ENCODE measurements at regions not wholly inside any gene's neighbourhood (a gene's known extent, or its start where the extent isn't known, plus 50 kb on each side); places are given as distances from the start of the nearest gene placed in this dataset.
A peak's percentile ranks its signal among the peaks of the same experiment; 100 is the strongest.

GRCh38 chrX:117641913-117642656 lies 474.5 kb downstream of the KLHL13 start:
- no peaks in the 10 kb centered on the region for H4K20me1 ChIP-seq (ENCODE audit: insufficient read depth, low read length)
- H3K27ac ChIP-seq (ENCODE audit: low read depth, low read length), result no peak overlapping the region
- Mint-ChIP-seq H3K36me3 (ENCODE audit: low read depth, unreplicated experiment) (no peaks in the 10 kb centered on the region), H3K27ac (ENCODE audit: unreplicated experiment) (no peak overlapping the region), H3K4me1 (ENCODE audit: low read depth, unreplicated experiment) (peaks cover 1% of the 10 kb centered on the region), H3K27me3 (ENCODE audit: low read depth, unreplicated experiment) (no peaks in the 10 kb centered on the region), H3K4me3 (ENCODE audit: unreplicated experiment) (no peak overlapping the region), H3K9me3 (ENCODE audit: unreplicated experiment) (no peaks in the 10 kb centered on the region)
- H3K4me2 ChIP-seq (ENCODE audit: low read length), result no peak overlapping the region
- no peaks in the 10 kb centered on the region for H3K4me1 ChIP-seq (ENCODE audit: insufficient read depth, low read length)
- H3K9ac ChIP-seq (ENCODE audit: low read length), result no peak overlapping the region
- DNase-seq (ENCODE audit: low read depth), result no peak
- TF ChIP-seq EZH2 (IDR thresholded peaks at IDR 0.05; ENCODE audit: insufficient read depth, low read length) (no peak), CTCF (IDR thresholded peaks at IDR 0.05; ENCODE audit: insufficient read depth, low read depth, low read length) (no peak)
- no peak overlapping the region for H2AFZ ChIP-seq (ENCODE audit: low read depth, low read length)
- no peaks in the 10 kb centered on the region for H3K79me2 ChIP-seq (ENCODE audit: insufficient read depth, low read length)
- no peaks in the 10 kb centered on the region for H3K9me3 ChIP-seq (ENCODE audit: insufficient read depth, low read depth, low read length)
- H3K27me3 ChIP-seq (ENCODE audit: insufficient read depth, low read length), result no peaks in the 10 kb centered on the region
- peak; percentile 26 for FAIRE-seq
- no peaks in the 10 kb centered on the region for H3K36me3 ChIP-seq (ENCODE audit: insufficient read depth, low read length)
- H3K4me3 ChIP-seq (ENCODE audit: insufficient read depth, low read depth, low read length), result no peak overlapping the region

- Histone ChIP-seq H3K4me2 (ENCODE audit: low read length) (no peak overlapping the region), H3K4me3 (ENCODE audit: insufficient read depth, low read depth, low read length) (no peak overlapping the region), H3K9me3 (ENCODE audit: insufficient read depth, low read depth, low read length) (no peaks in the 10 kb centered on the region), H3K4me1 (ENCODE audit: insufficient read depth, low read length) (no peaks in the 10 kb centered on the region), H3K27ac (ENCODE audit: low read depth, low read length) (no peak overlapping the region), H3K27me3 (ENCODE audit: insufficient read depth, low read length) (no peaks in the 10 kb centered on the region), H3K9ac (ENCODE audit: low read length) (no peak overlapping the region), H3K36me3 (ENCODE audit: insufficient read depth, low read length) (no peaks in the 10 kb centered on the region), H3K79me2 (ENCODE audit: insufficient read depth, low read length) (no peaks in the 10 kb centered on the region), H4K20me1 (ENCODE audit: insufficient read depth, low read length) (no peaks in the 10 kb centered on the region), H2AFZ (ENCODE audit: low read depth, low read length) (no peak overlapping the region)
- no peaks in the 10 kb centered on the region for H3K36me3 Mint-ChIP-seq (ENCODE audit: low read depth, unreplicated experiment)
- TF ChIP-seq CTCF (IDR thresholded peaks at IDR 0.05; ENCODE audit: insufficient read depth, low read depth, low read length), result no peak
- TF ChIP-seq EZH2 (IDR thresholded peaks at IDR 0.05; ENCODE audit: insufficient read depth, low read length), result no peak
- H3K27me3 Mint-ChIP-seq (ENCODE audit: low read depth, unreplicated experiment), result no peaks in the 10 kb centered on the region
- H3K9me3 Mint-ChIP-seq (ENCODE audit: unreplicated experiment), result no peaks in the 10 kb centered on the region
- H3K4me3 Mint-ChIP-seq (ENCODE audit: unreplicated experiment), result no peak overlapping the region
- no peak overlapping the region for H3K27ac Mint-ChIP-seq (ENCODE audit: unreplicated experiment)
- DNase-seq (ENCODE audit: low read depth) (no peak), FAIRE-seq (peak; percentile 82)
- no peaks in the 10 kb centered on the region for H3K4me1 Mint-ChIP-seq (ENCODE audit: low read depth, unreplicated experiment)
These were observed 479.8 kb downstream of the KLHL13 start for GRCh38 chrX:117636826-117637225.

DNA sequence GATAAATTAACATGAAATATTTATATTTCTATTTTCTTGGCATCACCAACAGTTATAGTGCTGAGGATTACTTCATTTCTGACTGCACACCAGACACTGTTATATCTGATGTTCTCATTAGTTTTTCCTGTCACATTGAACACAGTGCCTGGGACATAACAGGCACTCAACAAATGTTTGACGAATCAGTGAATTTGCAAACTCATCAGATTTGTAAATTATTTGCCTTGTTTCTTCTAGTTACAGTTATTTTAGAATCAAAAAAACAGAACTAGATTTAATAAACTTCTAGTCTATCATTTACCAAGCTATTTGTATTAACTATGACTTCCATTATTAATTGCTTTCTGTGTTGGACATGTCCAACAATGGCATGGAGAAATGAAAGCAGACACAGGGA lies 483.3 kb downstream of the KLHL13 start:
- peak; percentile 90 for FAIRE-seq
- H3K9me3 Mint-ChIP-seq (ENCODE audit: unreplicated experiment), result no peaks in the 10 kb centered on the region
- no peaks in the 10 kb centered on the region for H3K4me1 Mint-ChIP-seq (ENCODE audit: low read depth, unreplicated experiment)
- H3K27ac Mint-ChIP-seq (ENCODE audit: unreplicated experiment), result no peak overlapping the region
- no peak overlapping the region for H3K4me2 ChIP-seq (ENCODE audit: low read length)
- no peaks in the 10 kb centered on the region for H3K27me3 ChIP-seq (ENCODE audit: insufficient read depth, low read length)
- H3K27ac ChIP-seq (ENCODE audit: low read depth, low read length), result no peak overlapping the region
- no peak overlapping the region for H3K9ac ChIP-seq (ENCODE audit: low read length)
- H3K36me3 ChIP-seq (ENCODE audit: insufficient read depth, low read length), result no peaks in the 10 kb centered on the region
- H3K36me3 Mint-ChIP-seq (ENCODE audit: low read depth, unreplicated experiment), result no peaks in the 10 kb centered on the region
- no peak overlapping the region for H2AFZ ChIP-seq (ENCODE audit: low read depth, low read length)
- no peak overlapping the region for H3K4me3 Mint-ChIP-seq (ENCODE audit: unreplicated experiment)
- TF ChIP-seq CTCF (IDR thresholded peaks at IDR 0.05; ENCODE audit: insufficient read depth, low read depth, low read length), result no peak
- no peak for TF ChIP-seq EZH2 (IDR thresholded peaks at IDR 0.05; ENCODE audit: insufficient read depth, low read length)
- H3K9me3 ChIP-seq (ENCODE audit: insufficient read depth, low read depth, low read length), result no peaks in the 10 kb centered on the region
- no peaks in the 10 kb centered on the region for H4K20me1 ChIP-seq (ENCODE audit: insufficient read depth, low read length)
- no peak for DNase-seq (ENCODE audit: low read depth)
- no peaks in the 10 kb centered on the region for H3K4me1 ChIP-seq (ENCODE audit: insufficient read depth, low read length)
- no peak overlapping the region for H3K4me3 ChIP-seq (ENCODE audit: insufficient read depth, low read depth, low read length)
- H3K79me2 ChIP-seq (ENCODE audit: insufficient read depth, low read length), result no peaks in the 10 kb centered on the region
- no peaks in the 10 kb centered on the region for H3K27me3 Mint-ChIP-seq (ENCODE audit: low read depth, unreplicated experiment)
